NCI-H82 treated with DMSO at 0.1 percent for 48 hours (cell line): ENCODE measurements at regions not wholly inside any gene's neighbourhood (a gene's known extent, or its start where the extent isn't known, plus 50 kb on each side); places are given as distances from the start of the nearest gene placed in this dataset.
"Not testable (repeated sequence)": the region's sequence is repeated elsewhere in the genome, so short reads cannot be mapped to it uniquely, and the experiment has no call there.

Source experiments
- DNase-seq: peaks from one replicate; lab custom pipeline; 2025; ENCODE audit not compliant: unreplicated experiment; lab: John Stamatoyannopoulos, UW

GRCh38 chr3:73120710-73121109 lies 59.3 kb downstream of the EBLN2 start:
- DNase-seq: no peak

- DNase-seq: no peak
Measured at GRCh38 chr3:73121669-73122331, 60.3 kb downstream of the EBLN2 start.

- DNase-seq: no peak
Measured at GRCh38 chr3:73134034-73134433, 72.6 kb downstream of the EBLN2 start.

GRCh38 chr3:73136941-73137340 lies 75.5 kb downstream of the EBLN2 start:
- DNase-seq: no peak

- no peak for DNase-seq
Measured at GRCh38 chr3:73137736-73138403, 76.4 kb downstream of the EBLN2 start.

- DNase-seq: no peak
Measured at GRCh38 chr3:73140772-73141442, 79.4 kb downstream of the EBLN2 start.

GRCh38 chr3:73141525-73141924 lies 80.1 kb downstream of the EBLN2 start:
- DNase-seq: no peak

- no peak for DNase-seq
Measured at GRCh38 chr3:73143401-73143800, 81.9 kb downstream of the EBLN2 start.

- no peak for DNase-seq
Measured at GRCh38 chr3:73143821-73144237, 82.4 kb downstream of the EBLN2 start.

- DNase-seq: no peak
Measured at GRCh38 chr3:73144276-73144675, 82.8 kb downstream of the EBLN2 start.

GRCh38 chr3:73144828-73145227 lies 83.4 kb downstream of the EBLN2 start:
- DNase-seq: no peak

- not testable (repeated sequence) for DNase-seq
Measured at GRCh38 chr3:73147479-73147878, 86.0 kb downstream of the EBLN2 start.

- DNase-seq: no peak
Measured at GRCh38 chr3:73148206-73148605, 86.7 kb downstream of the EBLN2 start.

GRCh38 chr3:73148682-73149081 lies 87.2 kb downstream of the EBLN2 start:
- no peak for DNase-seq

GRCh38 chr3:73150369-73151130 lies 89.1 kb downstream of the EBLN2 start:
- DNase-seq: no peak

GRCh38 chr3:73152571-73152970 lies 91.1 kb downstream of the EBLN2 start:
- not testable (repeated sequence) for DNase-seq

GRCh38 chr3:73153057-73153456 lies 91.6 kb downstream of the EBLN2 start:
- DNase-seq: not testable (repeated sequence)

- DNase-seq: not testable (repeated sequence)
Measured at GRCh38 chr3:73154261-73154660, 92.8 kb downstream of the EBLN2 start.

GRCh38 chr3:73155441-73155840 lies 94.0 kb downstream of the EBLN2 start:
- DNase-seq: not testable (repeated sequence)

GRCh38 chr3:73164622-73165021 lies 103.2 kb downstream of the EBLN2 start:
- no peak for DNase-seq

GRCh38 chr3:73175698-73176097 lies 114.2 kb downstream of the EBLN2 start:
- DNase-seq: no peak
